K562 (cell line): ENCODE measurements at regions not wholly inside any gene's neighbourhood (a gene's known extent, or its start where the extent isn't known, plus 50 kb on each side); places are given as distances from the start of the nearest gene placed in this dataset.

Source experiments
- ATAC-seq: fragments of 200-7000 bp; cut with Tn5 transposase; 3 replicates; pipeline ENCODE4 v1.9.1; 2020; ENCODE audit warnings: moderate library complexity
- BruUV-seq: library from RNA; stranded (reverse); fragments of 400-500 nt; replicated peaks from 2 replicates; lab custom pipeline; 2021; lab: Mats Ljungman, UMichigan
- CTCF ChIA-PET: fragments of 300-600 bp; formaldehyde crosslinking; extraction: SDS; loops from one replicate; lab custom pipeline; 2021; ENCODE audit warnings: low intra/inter-chr PET ratio; lab: Yijun Ruan, JAX
- POLR2A ChIA-PET: fragments of 300-600, 350-650 bp; sonication (Branson Sonifier 250); formaldehyde crosslinking; extraction: SDS; loops from one replicate; lab custom pipeline; 2021; ENCODE audit warnings: antibody characterized with exemption, inconsistent platforms; lab: Yijun Ruan, JAX
- DNase-seq, 4 experiments: peaks; one replicate each; pipeline versions ENCODE4 v3.0.0 to v3.0.0-alpha.2; 2011 to 2018; ENCODE audit warnings: low spot score in 3 of 4, mixed read lengths in 3 of 4; ENCODE audit errors: extremely low read depth in 1 of 4
- FAIRE-seq: peaks from 2 replicates; lab custom pipeline; 2011; peaks lifted over from hg19 to GRCh38; lab: Jason Lieb, UNC
- H2AFZ ChIP-seq: 2 replicates; pipeline ENCODE4 v1.6.0; 2011; ENCODE audit warnings: low read depth, low read length, control low read depth, inconsistent platforms
- H3K27ac ChIP-seq: fragments of 200-600 bp; 3 replicates; pipeline ENCODE4 v1.8.0; 2011; ENCODE audit warnings: low read depth, mild to moderate bottlenecking, control low read depth, inconsistent platforms, low read length, moderate library complexity, mixed read lengths; ENCODE audit errors: extremely low read depth
- H3K27me3 ChIP-seq, 2 experiments: fragments of 300-600 bp in 1 of 2; 2 replicates in 1 of 2; 3 replicates in 1 of 2; pipeline versions ENCODE4 v1.6.0 to v1.8.0; 2011; ENCODE audit warnings: inconsistent platforms in 2 of 2, low read length in 2 of 2, mild to moderate bottlenecking in 1 of 2, mixed read lengths in 1 of 2, moderate library complexity in 1 of 2; ENCODE audit not compliant: control insufficient read depth in 2 of 2, insufficient read depth in 2 of 2
- H3K36me3 ChIP-seq: fragments of 300-600 bp; 3 replicates; pipeline ENCODE4 v1.8.0; 2011; ENCODE audit warnings: mild to moderate bottlenecking, low read length, inconsistent platforms; ENCODE audit not compliant: control insufficient read depth, insufficient read depth
- H3K4me1 ChIP-seq, 2 experiments: fragments of 200-600 bp in 1 of 2; replicated peaks in 1 of 2; 2 replicates in 1 of 2; 3 replicates in 1 of 2; pipeline versions ENCODE4 v1.5.1 to v1.8.0; 2011; ENCODE audit warnings: inconsistent platforms in 2 of 2, low read length in 2 of 2, mild to moderate bottlenecking in 1 of 2, mixed read lengths in 1 of 2, moderate library complexity in 1 of 2; ENCODE audit not compliant: control insufficient read depth in 2 of 2, insufficient read depth in 2 of 2
- H3K4me2 ChIP-seq: 2 replicates; pipeline ENCODE4 v1.6.1; 2011; ENCODE audit warnings: low read length, control low read depth, inconsistent platforms, mixed read lengths; ENCODE audit not compliant: insufficient read depth
- H3K4me3 ChIP-seq: fragments of 200-600 bp; sonication (generic), shearing (Covaris generic); 2 replicates; pipeline ENCODE4 v1.5.1; 2016; ENCODE audit warnings: control low read depth, inconsistent platforms
- H3K79me2 ChIP-seq: fragments of 200-600 bp; 3 replicates; pipeline ENCODE4 v1.8.0; 2011; ENCODE audit warnings: low read length, inconsistent platforms; ENCODE audit not compliant: control insufficient read depth, insufficient read depth
- H3K9ac ChIP-seq, 2 experiments: 2 replicates each; pipeline versions ENCODE4 v1.6.0 to v1.6.1; 2011; ENCODE audit warnings: low read depth in 2 of 2, low read length in 2 of 2, control low read depth in 1 of 2, inconsistent platforms in 1 of 2, mild to moderate bottlenecking in 1 of 2, mixed read lengths in 1 of 2; ENCODE audit not compliant: insufficient read depth in 1 of 2
- H3K9me1 ChIP-seq: one replicate; pipeline ENCODE4 v1.6.0; 2011; ENCODE audit warnings: inconsistent platforms, mild to moderate bottlenecking, low read length, moderate library complexity; ENCODE audit not compliant: control insufficient read depth, insufficient read depth
- H3K9me3 ChIP-seq: replicated peaks from 2 replicates; pipeline ENCODE4 v1.5.1; 2011; ENCODE audit warnings: low read depth, low read length, inconsistent platforms; ENCODE audit not compliant: control insufficient read depth, insufficient read depth
- H4K20me1 ChIP-seq: replicated peaks from 2 replicates; pipeline ENCODE4 v1.6.1; 2011; ENCODE audit warnings: low read length, inconsistent platforms, mixed read lengths; ENCODE audit not compliant: control insufficient read depth, insufficient read depth
- ETV1 ChIP-seq: fragments of 450-650 bp; conservative IDR thresholded peaks from 2 replicates; pipeline ENCODE4 v1.6.1; 2016; ENCODE audit warnings: missing genetic modification characterization, control low read depth, low read depth, missing compliant biosample characterization
- KLF6 ChIP-seq: fragments of 250-450 bp; sonication (Bioruptor Pico); IDR thresholded peaks from 2 replicates; pipeline ENCODE4 v1.4.0; 2020; ENCODE audit warnings: mild to moderate bottlenecking, moderate library complexity, borderline replicate concordance
- NR2C1 ChIP-seq, 2 experiments: fragments of 450-650 bp; IDR thresholded peaks; 2 replicates each; pipeline ENCODE4 v1.6.1; 2017; ENCODE audit warnings: mild to moderate bottlenecking in 2 of 2, antibody characterized with exemption in 1 of 2, inconsistent platforms in 1 of 2, missing compliant biosample characterization in 1 of 2, missing genetic modification characterization in 1 of 2
- NR4A1 ChIP-seq, 2 experiments: fragments of 250-450 bp in 1 of 2; fragments of 450-650 bp in 1 of 2; sonication (Bioruptor Pico) in 1 of 2; IDR thresholded peaks; 2 replicates each; pipeline versions ENCODE4 v1.4.0 to v1.6.1; 2016 to 2020; ENCODE audit warnings: mild to moderate bottlenecking in 2 of 2, missing compliant biosample characterization in 1 of 2, missing genetic modification characterization in 1 of 2, moderate library complexity in 1 of 2
- POLR2AphosphoS2 ChIP-seq: IDR thresholded peaks from 2 replicates; pipeline ENCODE4 v1.6.1; 2012; ENCODE audit warnings: low read length, improper control_type of control experiment
- RFX7 ChIP-seq: fragments of 250-450 bp; sonication (Bioruptor Pico); IDR thresholded peaks from 2 replicates; pipeline ENCODE4 v1.5.1; 2021; ENCODE audit warnings: mild to moderate bottlenecking
- SRSF7 ChIP-seq: fragments of 200-400 bp; formaldehyde crosslinking; optimal IDR thresholded peaks from 2 replicates; pipeline ENCODE3; 2017; ENCODE audit warnings: mild to moderate bottlenecking, low read depth, low read length
- ZBTB5 ChIP-seq: fragments of 450-650 bp; IDR thresholded peaks from 2 replicates; pipeline ENCODE4 v1.6.1; 2017; ENCODE audit warnings: antibody characterized with exemption
- ZNF212 ChIP-seq: fragments of 450-650 bp; formaldehyde crosslinking; IDR thresholded peaks from 2 replicates; pipeline ENCODE4 v1.4.0; 2020; ENCODE audit warnings: mild to moderate bottlenecking
- ZNF282 ChIP-seq: sonication (generic); formaldehyde crosslinking; IDR thresholded peaks from 2 replicates; pipeline ENCODE4 v1.8.1; 2023; ENCODE audit warnings: missing genetic modification reagents
- ZNF561 ChIP-seq: fragments of 450-650 bp; formaldehyde crosslinking; conservative IDR thresholded peaks from 2 replicates; pipeline ENCODE4 v1.4.0; 2020; ENCODE audit warnings: mild to moderate bottlenecking, moderate library complexity
- ZNF589 ChIP-seq: fragments of 200-800 bp; sonication (Bioruptor generic); IDR thresholded peaks from 2 replicates; pipeline ENCODE4 v1.6.1; 2016; ENCODE audit warnings: low read depth, missing genetic modification characterization, missing compliant biosample characterization
- ZNF830 ChIP-seq: fragments of 250-450 bp; sonication (Bioruptor Pico); IDR thresholded peaks from 2 replicates; pipeline ENCODE4 v1.5.0; 2021; ENCODE audit warnings: mild to moderate bottlenecking
- WGBS: fragments of 100-300 bp; shearing (Covaris generic); methylation state at CpG from one replicate; pipeline ENCODE4 v1.1.6; 2016; ENCODE audit warnings: low coverage, mixed read lengths; ENCODE audit not compliant: insufficient coverage; ENCODE audit errors: missing lambda C conversion rate; 5-methylcytosine and 5-hydroxymethylcytosine counted together
- in situ Hi-C: fragments of 300-500 bp; cut with MboI; formaldehyde crosslinking; loops from 4 replicates; pipeline ENCODE4 v1.15.0; 2018; ENCODE audit warnings: inconsistent platforms, mixed read lengths
- intact Hi-C: fragments of 100-400 bp; cut with micrococcal nuclease; formaldehyde crosslinking; loops from 2 replicates; pipeline ENCODE4 v1.14.2; 2022
- TF ChIP-seq, protein P1 (sequence below): fragments of 250-450 bp; sonication (Bioruptor Pico); IDR thresholded peaks from 2 replicates; pipeline ENCODE4 v1.4.0; 2020; ENCODE audit warnings: mild to moderate bottlenecking, moderate library complexity
- TF ChIP-seq, protein P2 (sequence below): fragments of 150-350 bp; conservative IDR thresholded peaks from 2 replicates; pipeline ENCODE4 v1.6.1; 2014; ENCODE audit warnings: low read length

DNA sequence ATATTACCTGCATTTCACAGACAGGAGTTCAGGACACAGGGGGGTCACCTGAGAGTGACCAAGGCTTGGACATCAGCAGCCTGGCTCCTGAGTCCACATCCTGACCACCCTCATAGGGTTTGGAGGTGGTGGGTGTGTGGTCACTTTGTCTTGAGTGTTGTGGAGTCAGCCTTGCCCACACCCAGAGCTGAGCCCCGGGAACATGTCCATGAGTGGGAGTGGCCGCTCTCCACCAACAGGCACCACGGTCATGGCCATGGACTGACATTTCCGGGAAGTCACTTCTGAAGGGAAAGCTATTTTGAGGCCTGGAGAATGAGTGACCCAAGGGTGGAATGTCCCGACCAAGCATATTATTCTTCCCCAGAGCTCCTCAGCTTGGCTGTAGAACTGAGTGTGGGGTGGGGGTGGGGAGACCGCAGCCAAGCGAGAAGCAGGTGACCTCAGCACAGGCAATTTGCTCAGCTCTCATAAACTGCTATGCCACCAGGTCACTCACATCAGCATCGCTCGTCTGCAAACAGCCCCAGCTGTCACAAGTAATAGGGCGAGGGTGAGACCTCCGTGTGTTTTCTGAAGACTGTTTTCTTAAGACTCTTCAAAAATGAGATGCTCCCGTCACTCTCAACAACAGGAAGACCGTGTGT is 348.6 kb upstream of the CDH4 start:
- H3K4me1 ChIP-seq, result no peaks in the 10 kb centered on the region
- no peak overlapping the region for H3K27ac ChIP-seq
- no peaks in the 10 kb centered on the region for H3K79me2 ChIP-seq
- in situ Hi-C loops, result no loop called here
- intact Hi-C loops, result no loop called here
- no peaks in the 10 kb centered on the region for H3K9me3 ChIP-seq
- DNase-seq (no peak), ATAC-seq (no peak), FAIRE-seq (no peak)
- H3K4me2 ChIP-seq, result no peak overlapping the region
- no peaks in the 10 kb centered on the region for H3K9me1 ChIP-seq
- no peak overlapping the region for H3K4me3 ChIP-seq
- H2AFZ ChIP-seq, result no peak overlapping the region
- H3K9ac ChIP-seq, result no peak overlapping the region
- TF ChIP-seq POLR2AphosphoS2 (no peak), ZNF830 (CRISPR knock-in tag) (no peak), ETV1 (tag) (no peak), RFX7 (no peak), ZNF212 (CRISPR knock-in tag) (no peak), NR4A1 (CRISPR knock-in tag; IDR thresholded peaks at IDR 0.05) (no peak), NR4A1 (tag; IDR thresholded peaks at IDR 0.05) (no peak), KLF6 (CRISPR knock-in tag) (no peak), NR2C1 (IDR thresholded peaks at IDR 0.05) (no peak), NR2C1 (tag; IDR thresholded peaks at IDR 0.05) (no peak), ZNF561 (CRISPR knock-in tag) (no peak), SRSF7 (no peak), ZBTB5 (no peak), ZNF589 (CRISPR knock-in tag) (no peak), ZNF282 (no peak)
- TF ChIP-seq, protein P1, sequence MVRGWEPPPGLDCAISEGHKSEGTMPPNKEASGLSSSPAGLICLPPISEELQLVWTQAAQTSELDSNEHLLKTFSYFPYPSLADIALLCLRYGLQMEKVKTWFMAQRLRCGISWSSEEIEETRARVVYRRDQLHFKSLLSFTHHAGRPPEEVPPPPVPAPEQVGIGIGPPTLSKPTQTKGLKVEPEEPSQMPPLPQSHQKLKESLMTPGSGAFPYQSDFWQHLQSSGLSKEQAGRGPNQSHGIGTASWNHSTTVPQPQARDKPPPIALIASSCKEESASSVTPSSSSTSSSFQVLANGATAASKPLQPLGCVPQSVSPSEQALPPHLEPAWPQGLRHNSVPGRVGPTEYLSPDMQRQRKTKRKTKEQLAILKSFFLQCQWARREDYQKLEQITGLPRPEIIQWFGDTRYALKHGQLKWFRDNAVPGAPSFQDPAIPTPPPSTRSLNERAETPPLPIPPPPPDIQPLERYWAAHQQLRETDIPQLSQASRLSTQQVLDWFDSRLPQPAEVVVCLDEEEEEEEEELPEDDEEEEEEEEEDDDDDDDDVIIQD (CRISPR knock-in tag), result no peak
- TF ChIP-seq, protein P2, sequence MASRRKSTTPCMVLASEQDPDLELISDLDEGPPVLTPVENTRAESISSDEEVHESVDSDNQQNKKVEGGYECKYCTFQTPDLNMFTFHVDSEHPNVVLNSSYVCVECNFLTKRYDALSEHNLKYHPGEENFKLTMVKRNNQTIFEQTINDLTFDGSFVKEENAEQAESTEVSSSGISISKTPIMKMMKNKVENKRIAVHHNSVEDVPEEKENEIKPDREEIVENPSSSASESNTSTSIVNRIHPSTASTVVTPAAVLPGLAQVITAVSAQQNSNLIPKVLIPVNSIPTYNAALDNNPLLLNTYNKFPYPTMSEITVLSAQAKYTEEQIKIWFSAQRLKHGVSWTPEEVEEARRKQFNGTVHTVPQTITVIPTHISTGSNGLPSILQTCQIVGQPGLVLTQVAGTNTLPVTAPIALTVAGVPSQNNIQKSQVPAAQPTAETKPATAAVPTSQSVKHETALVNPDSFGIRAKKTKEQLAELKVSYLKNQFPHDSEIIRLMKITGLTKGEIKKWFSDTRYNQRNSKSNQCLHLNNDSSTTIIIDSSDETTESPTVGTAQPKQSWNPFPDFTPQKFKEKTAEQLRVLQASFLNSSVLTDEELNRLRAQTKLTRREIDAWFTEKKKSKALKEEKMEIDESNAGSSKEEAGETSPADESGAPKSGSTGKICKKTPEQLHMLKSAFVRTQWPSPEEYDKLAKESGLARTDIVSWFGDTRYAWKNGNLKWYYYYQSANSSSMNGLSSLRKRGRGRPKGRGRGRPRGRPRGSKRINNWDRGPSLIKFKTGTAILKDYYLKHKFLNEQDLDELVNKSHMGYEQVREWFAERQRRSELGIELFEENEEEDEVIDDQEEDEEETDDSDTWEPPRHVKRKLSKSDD, result no peak
- no TSS peak for BruUV-seq
- no peaks in the 10 kb centered on the region for H3K36me3 ChIP-seq
- no peaks in the 10 kb centered on the region for H3K27me3 ChIP-seq
- H4K20me1 ChIP-seq, result no peaks in the 10 kb centered on the region
- whole genome bisulfite sequencing, result 2% methylated on average over 13 of the region's 13 CpGs
- ChIA-PET POLR2A (interaction anchor here (0.6 to 0.7 kb wide), 3 partner anchors 15 to 265 kb away, joined by 3 read pairs; no protein-coding TSS in a partner anchor), CTCF (no interaction called here)
